ENCODE measurements at regions not wholly inside any gene's neighbourhood (a gene's known extent, or its start where the extent isn't known, plus 50 kb on each side); places are given as distances from the start of the nearest gene placed in this dataset.
"Not testable (repeated sequence)": the region's sequence is repeated elsewhere in the genome, so short reads cannot be mapped to it uniquely, and the experiment has no call there.

DNA sequence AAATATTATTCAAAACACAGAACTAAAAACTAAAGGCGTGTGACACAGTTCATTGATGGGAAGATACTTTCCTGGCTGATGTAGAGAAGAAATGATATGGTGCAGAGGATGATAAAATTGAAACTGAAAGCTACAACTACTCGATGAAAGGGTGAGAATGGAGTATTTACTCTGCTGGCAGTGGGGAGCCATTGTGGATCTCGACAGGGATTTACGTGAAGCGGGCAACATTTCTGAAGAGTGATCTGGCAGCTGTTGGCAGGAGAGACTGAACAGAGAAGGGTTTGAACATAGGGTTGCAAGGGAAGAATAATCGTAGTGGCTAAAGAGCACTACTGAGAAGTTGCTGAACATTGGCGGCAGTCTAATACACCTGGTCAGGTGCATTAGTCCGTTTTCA is 464.9 kb downstream of the PDZRN4 start:
- no peak for DNase-seq (ENCODE audit: low read depth in 1 of 2, low spot score in 1 of 2)
- in situ Hi-C loops (cut with HindIII; ENCODE audit: low pct_unique_long_range_greater_than_20kb, low sequenced_read_pairs), result no loop called here
- no peak for TF ChIP-seq JUND (IDR thresholded peaks at IDR 0.05; ENCODE audit: low read depth)

DNA sequence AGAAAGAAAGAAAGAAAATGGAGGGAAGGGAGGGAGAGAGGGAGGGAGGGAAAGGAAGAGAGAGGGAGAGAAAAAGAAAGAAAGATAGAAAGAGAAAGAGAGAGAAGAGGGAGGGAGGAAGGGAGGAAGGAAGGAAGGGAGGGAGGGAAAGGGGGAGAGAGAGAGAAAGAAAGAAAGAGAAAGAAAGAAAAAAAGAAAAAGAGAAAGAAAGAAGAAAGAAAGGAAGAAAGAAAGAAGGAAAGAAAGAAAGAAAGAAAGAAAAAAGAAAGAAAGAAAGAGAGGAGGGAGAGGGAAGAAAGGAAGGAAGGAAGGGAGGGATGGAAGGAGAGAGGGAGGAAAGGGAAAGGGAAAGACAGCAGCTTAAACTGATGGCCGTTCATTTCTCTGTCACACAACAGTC is 457.5 kb downstream of the PDZRN4 start:
- DNase-seq (ENCODE audit: low read depth in 1 of 2, low spot score in 1 of 2), result no peak
- TF ChIP-seq JUND (IDR thresholded peaks at IDR 0.05; ENCODE audit: low read depth), result no peak
- in situ Hi-C loops (cut with HindIII; ENCODE audit: low pct_unique_long_range_greater_than_20kb, low sequenced_read_pairs), result no loop called here

DNA sequence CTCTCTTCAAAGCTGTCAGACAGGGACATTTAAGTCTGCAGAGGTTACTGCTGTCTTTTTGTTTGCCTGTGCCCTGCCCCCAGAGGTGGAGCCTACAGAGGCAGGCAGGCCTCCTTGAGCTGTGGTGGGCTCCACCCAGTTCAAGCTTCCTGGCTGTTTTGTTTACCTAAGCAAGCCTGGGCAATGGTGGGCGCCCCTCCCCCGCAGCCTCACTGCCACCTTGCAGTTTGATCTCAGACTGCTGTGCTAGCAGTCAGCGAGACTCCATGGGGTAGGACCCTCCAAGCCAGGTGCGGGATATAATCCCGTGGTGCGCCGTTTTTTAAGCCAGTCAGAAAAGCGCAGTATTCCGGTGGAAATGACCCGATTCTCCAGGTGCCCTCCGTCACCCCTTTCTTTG is 454.7 kb downstream of the PDZRN4 start:
- not testable (repeated sequence) for DNase-seq (ENCODE audit: low read depth in 1 of 2, low spot score in 1 of 2)

GRCh38 chr12:41636653-41637052 is 448.5 kb downstream of the PDZRN4 start:
- no peak for DNase-seq (ENCODE audit: low read depth in 1 of 2, low spot score in 1 of 2)
- in situ Hi-C loops (cut with HindIII; ENCODE audit: low pct_unique_long_range_greater_than_20kb, low sequenced_read_pairs), result no loop called here

More for the DNA sequence above, 454.7 kb downstream of the PDZRN4 start:
- in situ Hi-C loops (cut with HindIII; ENCODE audit: low pct_unique_long_range_greater_than_20kb, low sequenced_read_pairs), result not testable (repeated sequence)

GRCh38 chr12:41635626-41636364 is 447.7 kb downstream of the PDZRN4 start:
- TF ChIP-seq JUND (IDR thresholded peaks at IDR 0.05; ENCODE audit: low read depth), result no peak
- no peak for DNase-seq (ENCODE audit: low read depth in 1 of 2, low spot score in 1 of 2)
- in situ Hi-C loops (cut with HindIII; ENCODE audit: low pct_unique_long_range_greater_than_20kb, low sequenced_read_pairs), result no loop called here

More at GRCh38 chr12:41636653-41637052, 448.5 kb downstream of the PDZRN4 start:
- no peak for TF ChIP-seq JUND (IDR thresholded peaks at IDR 0.05; ENCODE audit: low read depth)

DNA sequence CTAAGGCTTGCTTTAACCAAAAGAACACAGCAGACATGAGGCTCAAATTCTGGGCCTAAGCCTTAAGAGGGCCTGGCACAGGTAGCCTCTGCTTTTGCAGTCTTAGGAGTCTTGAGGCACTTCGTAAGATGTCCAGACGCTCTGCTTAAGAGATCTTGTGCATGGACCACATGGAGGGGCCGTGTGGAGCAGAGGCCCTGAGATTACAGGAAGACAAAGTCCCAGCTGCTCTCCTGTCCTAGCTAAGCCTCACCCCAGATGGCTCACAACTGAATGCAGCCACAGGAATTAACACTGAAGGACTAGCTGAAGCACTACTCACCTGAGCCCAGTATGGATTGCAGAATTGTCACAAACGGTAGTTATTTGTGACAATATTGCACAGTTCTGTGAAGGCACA is 446.0 kb downstream of the PDZRN4 start:
- DNase-seq (ENCODE audit: low read depth in 1 of 2, low spot score in 1 of 2), result no peak
- in situ Hi-C loops (cut with HindIII; ENCODE audit: low pct_unique_long_range_greater_than_20kb, low sequenced_read_pairs), result no loop called here
- no peak for TF ChIP-seq JUND (IDR thresholded peaks at IDR 0.05; ENCODE audit: low read depth)

- no peak for TF ChIP-seq JUND (IDR thresholded peaks at IDR 0.05; ENCODE audit: low read depth)
- no peak for DNase-seq (ENCODE audit: low read depth in 1 of 2, low spot score in 1 of 2)
- in situ Hi-C loops (cut with HindIII; ENCODE audit: low pct_unique_long_range_greater_than_20kb, low sequenced_read_pairs), result no loop called here
Measured at GRCh38 chr12:41629611-41630010, 441.5 kb downstream of the PDZRN4 start.

GRCh38 chr12:41627476-41627875 is 439.4 kb downstream of the PDZRN4 start:
- DNase-seq (ENCODE audit: low read depth in 1 of 2, low spot score in 1 of 2), result no peak
- TF ChIP-seq JUND (IDR thresholded peaks at IDR 0.05; ENCODE audit: low read depth), result no peak
- in situ Hi-C loops (cut with HindIII; ENCODE audit: low pct_unique_long_range_greater_than_20kb, low sequenced_read_pairs), result no loop called here

DNA sequence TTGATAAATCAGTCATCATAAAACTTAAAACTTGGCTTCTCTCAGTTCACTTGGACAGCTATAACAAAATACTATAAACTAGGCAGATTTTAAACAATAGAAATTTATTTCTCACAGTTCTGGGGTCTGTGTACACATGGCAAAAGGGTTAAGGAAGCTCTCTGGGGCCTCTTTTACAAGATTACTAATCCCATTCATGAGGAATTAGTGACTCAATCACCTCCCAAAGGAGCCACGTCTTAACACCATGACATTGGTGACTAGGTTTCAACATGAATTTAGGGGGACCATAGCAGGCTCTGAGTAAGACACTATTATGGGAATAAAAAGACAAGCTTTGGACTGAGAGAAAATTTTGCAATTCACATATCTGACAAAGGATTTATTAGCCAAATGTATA is 436.5 kb downstream of the PDZRN4 start:
- in situ Hi-C loops (cut with HindIII; ENCODE audit: low pct_unique_long_range_greater_than_20kb, low sequenced_read_pairs), result no loop called here
- no peak for DNase-seq (ENCODE audit: low read depth in 1 of 2, low spot score in 1 of 2)
- no peak for TF ChIP-seq JUND (IDR thresholded peaks at IDR 0.05; ENCODE audit: low read depth)
